Right atrium auricular region (tissue), 2 donors: ENCODE measurements at regions not wholly inside any gene's neighbourhood (a gene's known extent, or its start where the extent isn't known, plus 50 kb on each side); places are given as distances from the start of the nearest gene placed in this dataset.

ENCODE experiments used
- DNase-seq: peaks from one replicate; pipeline ENCODE4 v3.0.0-alpha.2; 2019; ENCODE audit warnings: low spot score
- H3K27ac ChIP-seq, 2 donors: fragments of 200-600 bp; sonication (generic); 1 replicate in 1 of 2; 2 replicates in 1 of 2; pipeline ENCODE4 v1.5.1; 2016 to 2019
- H3K27me3 ChIP-seq, 2 donors: fragments of 200-600 bp; sonication (generic); one replicate each; pipeline versions ENCODE4 v1.5.1 to v1.6.0; 2017 to 2019
- H3K36me3 ChIP-seq: fragments of 200-600 bp; sonication (generic); one replicate; pipeline ENCODE4 v1.5.1; 2016
- H3K4me1 ChIP-seq, 2 donors: fragments of 200-600 bp; sonication (generic); one replicate each; pipeline versions ENCODE4 v1.5.1 to v1.6.0; 2017 to 2019
- H3K4me3 ChIP-seq, 2 donors: fragments of 200-600 bp; sonication (generic); 1 replicate in 1 of 2; 2 replicates in 1 of 2; pipeline ENCODE4 v1.5.1; 2017 to 2019; ENCODE audit warnings: mild to moderate bottlenecking in 1 of 2, moderate library complexity in 1 of 2
- H3K9me3 ChIP-seq, 2 donors: fragments of 200-600 bp; sonication (generic); one replicate each; pipeline ENCODE4 v1.5.1; 2019
- TF ChIP-seq, protein P1 (sequence below), 2 donors: fragments of 200-600 bp; sonication (generic); IDR thresholded peaks; one replicate each; pipeline ENCODE4 v1.5.1; 2019; ENCODE audit warnings: antibody characterized with exemption in 2 of 2

- Histone ChIP-seq H3K9me3 (peaks cover 0 to 7% of the 10 kb centered on the region in 2 donors), H3K4me3 (no peak overlapping the region), H3K4me1 (peaks cover 0 to 18% of the 10 kb centered on the region in 2 donors)
Observed at GRCh38 chr15:70433586-70434324, 329.6 kb downstream of the UACA start.

DNA sequence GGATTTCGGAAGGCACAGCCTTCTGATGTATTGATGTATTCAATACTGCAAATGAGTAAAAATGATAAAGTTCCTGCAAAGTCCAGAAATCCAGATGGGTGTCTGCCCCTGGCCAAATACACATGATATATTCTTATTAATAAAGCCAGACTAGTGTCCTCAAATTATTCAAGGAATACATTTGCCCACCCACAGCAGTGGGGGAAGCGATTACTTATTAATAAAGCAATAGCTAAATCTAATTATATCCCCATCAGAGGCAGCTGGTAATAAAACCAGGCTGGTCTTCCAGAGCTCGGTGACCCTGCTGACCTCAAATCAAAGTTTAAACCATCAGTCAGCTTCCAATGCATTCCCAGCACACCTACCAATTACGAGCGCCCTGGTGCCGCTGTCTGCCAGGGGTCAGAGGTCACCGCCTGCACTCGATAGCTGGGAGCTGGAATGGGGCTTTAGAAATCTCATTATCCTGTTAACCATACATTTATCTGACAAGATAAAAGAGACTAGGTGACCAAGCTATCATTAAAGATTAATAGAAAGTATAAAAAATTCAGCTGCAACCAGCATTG lies 330.3 kb downstream of the UACA start:
- Histone ChIP-seq H3K4me1 (peaks cover 0 to 12% of the 10 kb centered on the region in 2 donors), H3K4me3 (no peak overlapping the region), H3K9me3 (peaks cover 0 to 13% of the 10 kb centered on the region in 2 donors), H3K27ac (no peak overlapping the region), H3K36me3 (no peaks in the 10 kb centered on the region), H3K27me3 (no peaks in the 10 kb centered on the region)
- no peak for DNase-seq
- TF ChIP-seq, protein P1, sequence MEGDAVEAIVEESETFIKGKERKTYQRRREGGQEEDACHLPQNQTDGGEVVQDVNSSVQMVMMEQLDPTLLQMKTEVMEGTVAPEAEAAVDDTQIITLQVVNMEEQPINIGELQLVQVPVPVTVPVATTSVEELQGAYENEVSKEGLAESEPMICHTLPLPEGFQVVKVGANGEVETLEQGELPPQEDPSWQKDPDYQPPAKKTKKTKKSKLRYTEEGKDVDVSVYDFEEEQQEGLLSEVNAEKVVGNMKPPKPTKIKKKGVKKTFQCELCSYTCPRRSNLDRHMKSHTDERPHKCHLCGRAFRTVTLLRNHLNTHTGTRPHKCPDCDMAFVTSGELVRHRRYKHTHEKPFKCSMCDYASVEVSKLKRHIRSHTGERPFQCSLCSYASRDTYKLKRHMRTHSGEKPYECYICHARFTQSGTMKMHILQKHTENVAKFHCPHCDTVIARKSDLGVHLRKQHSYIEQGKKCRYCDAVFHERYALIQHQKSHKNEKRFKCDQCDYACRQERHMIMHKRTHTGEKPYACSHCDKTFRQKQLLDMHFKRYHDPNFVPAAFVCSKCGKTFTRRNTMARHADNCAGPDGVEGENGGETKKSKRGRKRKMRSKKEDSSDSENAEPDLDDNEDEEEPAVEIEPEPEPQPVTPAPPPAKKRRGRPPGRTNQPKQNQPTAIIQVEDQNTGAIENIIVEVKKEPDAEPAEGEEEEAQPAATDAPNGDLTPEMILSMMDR (IDR thresholded peaks at IDR 0.05) = no peak

More at GRCh38 chr15:70433586-70434324, 329.6 kb downstream of the UACA start:
- TF ChIP-seq, protein P1 (IDR thresholded peaks at IDR 0.05) = no peak
- Histone ChIP-seq H3K27me3 (no peaks in the 10 kb centered on the region), H3K36me3 (no peaks in the 10 kb centered on the region), H3K27ac (no peak overlapping the region)
- no peak for DNase-seq

- H3K27me3 ChIP-seq = no peaks in the 10 kb centered on the region
- TF ChIP-seq, protein P1 (IDR thresholded peaks at IDR 0.05) = no peak
- DNase-seq = no peak
- H3K4me3 ChIP-seq = no peak overlapping the region
- H3K4me1 ChIP-seq = peaks cover 0 to 12% of the 10 kb centered on the region in 2 donors
- no peaks in the 10 kb centered on the region for H3K36me3 ChIP-seq
- peaks cover 0 to 13% of the 10 kb centered on the region in 2 donors for H3K9me3 ChIP-seq
- H3K27ac ChIP-seq = no peak overlapping the region
Observed at GRCh38 chr15:70431854-70432253, 331.5 kb downstream of the UACA start.

DNA sequence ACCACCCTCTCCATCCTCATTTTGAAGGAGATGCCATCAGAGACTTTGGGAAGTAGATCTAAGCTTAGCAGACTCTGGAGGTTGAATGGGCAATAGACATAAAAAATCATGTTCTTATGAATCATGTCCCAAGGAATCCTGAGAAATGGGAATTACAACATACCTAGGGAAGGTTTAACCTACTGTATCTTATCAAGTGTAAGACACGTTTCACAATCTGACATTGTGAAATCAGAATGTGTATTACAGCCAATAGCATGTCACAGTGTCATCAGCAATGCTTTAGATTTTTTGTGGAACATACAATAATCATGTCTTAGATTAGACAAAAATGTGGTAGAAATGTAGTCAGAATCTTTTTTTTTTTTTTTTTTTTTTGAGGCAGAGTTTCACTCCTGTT lies 332.4 kb upstream of the TLE3 start:
- TF ChIP-seq, protein P1 (IDR thresholded peaks at IDR 0.05) = no peak
- H3K27me3 ChIP-seq = no peaks in the 10 kb centered on the region
- no peak overlapping the region for H3K4me3 ChIP-seq
- no peaks in the 10 kb centered on the region for H3K36me3 ChIP-seq
- DNase-seq = no peak
- no peak overlapping the region for H3K27ac ChIP-seq
- peaks cover 0 to 12% of the 10 kb centered on the region in 2 donors for H3K4me1 ChIP-seq
- H3K9me3 ChIP-seq = peaks cover 0 to 13% of the 10 kb centered on the region in 2 donors

DNA sequence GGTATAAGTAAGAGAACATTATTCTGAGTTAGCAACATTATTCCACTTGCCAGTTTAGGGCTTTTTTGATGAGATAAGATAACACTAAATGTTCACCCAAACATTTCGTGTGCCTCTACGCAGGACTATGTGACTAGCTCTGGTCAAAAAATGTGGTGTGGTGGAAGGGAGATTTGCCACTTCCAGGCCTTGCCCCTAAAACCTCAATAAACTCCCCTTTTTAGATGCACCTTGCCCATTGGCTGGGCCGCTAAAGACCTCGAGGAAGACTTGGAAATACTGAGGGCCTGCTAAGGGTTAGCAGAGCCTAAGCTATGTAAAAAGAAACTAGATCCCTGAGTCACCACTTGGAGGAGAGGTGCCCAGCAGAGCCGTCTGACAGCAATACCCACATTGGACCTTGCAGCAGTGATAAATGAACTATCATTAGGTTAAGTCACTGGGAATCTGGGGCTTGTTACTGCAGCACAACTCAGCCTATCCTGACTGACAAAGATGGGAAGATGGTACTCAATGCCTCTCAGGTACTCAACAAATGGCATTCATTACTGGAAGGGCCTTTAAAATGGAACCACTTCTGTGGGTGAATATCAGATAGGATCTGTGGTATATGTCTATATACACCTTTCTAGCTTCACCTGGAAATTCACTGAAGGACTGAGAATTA lies 331.5 kb upstream of the TLE3 start:
- H3K4me3 ChIP-seq = no peak overlapping the region
- TF ChIP-seq, protein P1 (IDR thresholded peaks at IDR 0.05) = no peak
- H3K27me3 ChIP-seq = no peaks in the 10 kb centered on the region
- H3K4me1 ChIP-seq = peaks cover 0 to 6% of the 10 kb centered on the region in 2 donors
- DNase-seq = no peak
- no peak overlapping the region for H3K27ac ChIP-seq
- H3K36me3 ChIP-seq = no peaks in the 10 kb centered on the region
- peaks cover 0 to 13% of the 10 kb centered on the region in 2 donors for H3K9me3 ChIP-seq
